Effector memory CD4-positive, alpha-beta T cell (primary cell): ENCODE measurements at regions not wholly inside any gene's neighbourhood (a gene's known extent, or its start where the extent isn't known, plus 50 kb on each side); places are given as distances from the start of the nearest gene placed in this dataset.

ENCODE experiments used
- DNase-seq, 3 donors: peaks; one replicate each; pipeline ENCODE4 v3.0.0-alpha.2; 2020
- H3K27ac ChIP-seq: 2 replicates; pipeline ENCODE4 v1.7.0; 2013; ENCODE audit warnings: mild to moderate bottlenecking, low read length, moderate library complexity; ENCODE audit not compliant: insufficient read depth, poor library complexity, severe bottlenecking
- H3K27me3 ChIP-seq: replicated peaks from 2 replicates; pipeline ENCODE4 v1.7.0; 2013; ENCODE audit warnings: mild to moderate bottlenecking, low read length; ENCODE audit not compliant: insufficient read depth, control insufficient read depth, poor library complexity, severe bottlenecking
- H3K36me3 ChIP-seq: 2 replicates; pipeline ENCODE4 v1.7.0; 2013; ENCODE audit warnings: mild to moderate bottlenecking, low read length, moderate library complexity; ENCODE audit not compliant: control insufficient read depth, insufficient read depth
- H3K4me1 ChIP-seq: 2 replicates; pipeline ENCODE4 v1.7.0; 2013; ENCODE audit warnings: low read length, mild to moderate bottlenecking; ENCODE audit not compliant: control insufficient read depth, insufficient read depth, poor library complexity, severe bottlenecking
- H3K4me3 ChIP-seq: 2 replicates; pipeline ENCODE4 v1.7.0; 2013; ENCODE audit warnings: low read length, low read depth, mild to moderate bottlenecking; ENCODE audit not compliant: insufficient read depth, poor library complexity, severe bottlenecking
- H3K9me3 ChIP-seq: 2 replicates; pipeline ENCODE4 v1.7.0; 2013; ENCODE audit warnings: mild to moderate bottlenecking, low read length, moderate library complexity; ENCODE audit not compliant: control insufficient read depth

DNA sequence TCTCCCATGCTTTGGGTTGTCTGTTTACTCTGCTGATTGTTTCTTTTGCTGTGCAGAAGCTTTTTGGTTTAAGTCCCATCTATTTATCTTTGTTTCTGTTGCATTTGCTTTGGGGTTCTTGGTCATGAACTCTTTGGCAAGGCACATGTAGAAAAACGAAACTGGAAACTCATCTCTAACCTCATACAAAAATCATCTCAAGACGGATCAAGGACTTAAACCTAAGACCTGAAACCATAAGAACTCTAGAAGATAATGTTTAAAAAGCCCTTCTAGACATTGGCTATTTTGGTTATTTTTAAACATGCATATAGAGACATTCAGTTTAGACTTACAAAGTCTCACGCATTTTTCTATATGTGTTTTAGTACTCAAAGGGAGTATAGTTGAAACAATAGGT, 1164.3 kb upstream of the GYPC start:
- no peak for DNase-seq
- Histone ChIP-seq H3K4me1 (no peaks in the 10 kb centered on the region), H3K4me3 (no peak overlapping the region), H3K27ac (no peak overlapping the region), H3K27me3 (no peaks in the 10 kb centered on the region), H3K9me3 (no peaks in the 10 kb centered on the region), H3K36me3 (no peaks in the 10 kb centered on the region)

DNA sequence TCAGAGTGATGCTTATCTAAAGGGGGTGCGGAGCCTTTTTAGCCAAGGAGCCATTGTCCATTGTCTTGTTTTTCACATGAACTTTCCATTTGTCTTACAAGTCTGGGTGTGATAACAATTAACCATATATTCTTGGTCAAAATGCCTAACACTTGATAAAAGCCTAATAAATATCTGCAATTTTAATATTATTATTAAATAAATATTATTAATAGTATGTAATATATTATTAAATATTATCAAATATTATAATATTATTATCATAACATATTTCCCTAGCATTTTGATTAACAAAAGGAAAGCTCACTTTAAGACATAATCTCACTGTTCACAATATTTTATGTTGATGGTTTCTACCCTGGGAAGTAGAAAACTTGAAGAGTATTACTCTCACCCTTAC, 1143.6 kb upstream of the GYPC start:
- Histone ChIP-seq H3K9me3 (no peaks in the 10 kb centered on the region), H3K27me3 (no peaks in the 10 kb centered on the region), H3K4me3 (no peak overlapping the region), H3K4me1 (no peaks in the 10 kb centered on the region), H3K27ac (no peak overlapping the region), H3K36me3 (no peaks in the 10 kb centered on the region)
- DNase-seq = no peak

DNA sequence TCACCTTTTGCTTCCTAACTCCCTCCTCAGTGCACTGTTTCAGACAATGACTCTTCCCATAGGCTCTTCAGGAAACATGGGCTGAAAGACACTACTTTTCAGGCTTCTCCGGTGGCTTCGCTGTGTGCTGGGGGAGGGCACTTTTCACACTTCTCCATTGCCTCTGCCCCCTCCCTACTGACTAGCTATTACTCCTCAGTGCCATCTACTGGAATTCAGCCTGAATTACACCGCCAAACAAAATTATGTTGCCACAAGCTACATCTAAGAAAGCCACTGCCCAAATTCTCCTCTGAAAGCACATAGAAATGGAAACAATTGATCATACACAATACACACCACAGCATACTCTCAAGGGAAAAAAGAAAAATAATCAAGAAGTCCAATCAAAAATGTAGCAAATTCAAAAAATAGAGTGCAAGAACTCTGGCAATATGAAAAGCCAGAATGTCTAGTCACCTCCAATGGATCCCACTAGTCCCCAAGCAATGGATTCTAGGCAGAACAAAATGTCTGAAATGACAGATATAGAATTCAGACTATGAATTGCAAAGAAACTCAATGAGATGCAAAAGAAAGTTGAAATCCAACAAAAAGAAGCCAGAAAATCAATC, 1139.4 kb upstream of the GYPC start:
- no peak overlapping the region for H3K27ac ChIP-seq
- H3K9me3 ChIP-seq = no peaks in the 10 kb centered on the region
- H3K4me1 ChIP-seq = no peaks in the 10 kb centered on the region
- no peak overlapping the region for H3K4me3 ChIP-seq
- H3K36me3 ChIP-seq = no peaks in the 10 kb centered on the region
- DNase-seq = no peak
- no peaks in the 10 kb centered on the region for H3K27me3 ChIP-seq

DNA sequence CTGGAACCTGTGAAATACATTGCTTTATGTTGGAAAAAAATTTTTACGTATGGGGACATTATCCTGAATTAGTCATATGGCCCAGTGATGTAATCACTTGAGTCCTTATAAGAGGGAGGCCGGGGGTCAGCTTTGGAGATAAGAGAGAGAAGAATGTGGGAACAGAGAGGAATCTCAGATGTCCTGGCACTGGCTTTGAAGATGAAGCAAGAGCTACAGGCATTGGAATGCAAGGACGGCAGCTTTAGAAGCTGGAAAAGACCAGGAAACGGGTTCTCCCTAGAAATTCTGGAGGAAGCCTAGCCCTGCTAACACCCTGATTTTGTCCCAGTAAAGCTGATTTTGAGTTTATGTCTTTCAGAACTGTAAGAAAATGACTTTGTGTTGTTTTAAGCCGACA, 1129.9 kb upstream of the GYPC start:
- H3K27me3 ChIP-seq = no peaks in the 10 kb centered on the region
- no peaks in the 10 kb centered on the region for H3K36me3 ChIP-seq
- no peaks in the 10 kb centered on the region for H3K4me1 ChIP-seq
- DNase-seq = no peak
- no peak overlapping the region for H3K27ac ChIP-seq
- H3K9me3 ChIP-seq = no peaks in the 10 kb centered on the region
- no peak overlapping the region for H3K4me3 ChIP-seq

DNA sequence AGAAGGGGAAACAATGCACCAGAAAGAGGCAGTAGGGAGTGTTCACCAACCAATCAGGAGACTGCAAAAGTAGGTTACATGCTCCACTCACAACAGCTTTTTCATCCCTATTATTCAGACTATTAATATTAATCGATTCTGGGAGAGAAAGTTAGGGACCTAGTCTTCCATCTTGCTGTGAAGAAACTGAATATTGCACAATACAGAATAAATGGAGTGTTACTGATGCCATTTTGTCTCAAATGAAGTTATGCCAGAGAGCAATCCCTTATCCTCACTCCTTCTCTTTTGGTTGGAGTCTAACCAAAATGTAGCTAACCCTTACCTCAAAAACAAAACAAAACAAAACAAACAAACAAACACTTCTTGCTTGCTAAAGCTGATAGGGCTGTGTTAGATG, 1120.9 kb upstream of the GYPC start:
- Histone ChIP-seq H3K4me1 (no peaks in the 10 kb centered on the region), H3K27me3 (no peaks in the 10 kb centered on the region), H3K27ac (no peak overlapping the region), H3K9me3 (no peaks in the 10 kb centered on the region), H3K36me3 (no peaks in the 10 kb centered on the region), H3K4me3 (no peak overlapping the region)
- DNase-seq = no peak

DNA sequence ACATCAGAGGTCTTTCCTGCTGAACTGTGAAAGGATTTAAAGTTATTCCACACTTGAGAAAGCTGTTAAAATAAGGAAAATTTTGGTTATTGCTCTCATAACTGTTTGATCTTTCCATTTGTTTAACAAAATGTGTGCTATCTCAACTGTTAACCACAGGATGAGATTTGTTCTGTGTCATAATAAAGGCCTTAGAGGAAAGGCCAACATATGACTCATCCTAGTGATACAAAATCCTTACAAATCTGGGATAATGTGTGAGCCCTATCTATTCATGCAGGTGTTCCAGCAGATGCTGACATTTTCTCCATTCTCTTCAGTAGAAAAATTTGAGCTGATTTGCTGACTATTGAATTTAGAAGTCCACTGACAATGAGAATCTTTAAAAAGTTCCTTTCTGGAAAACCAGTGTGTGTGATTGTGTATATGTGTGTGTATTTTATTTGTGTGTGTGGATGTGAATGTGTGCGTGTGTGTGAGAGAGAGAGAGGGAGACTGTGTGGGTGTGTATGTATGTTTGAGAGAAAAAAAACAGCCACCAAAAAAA, 1111.9 kb upstream of the GYPC start:
- no peaks in the 10 kb centered on the region for H3K36me3 ChIP-seq
- H3K9me3 ChIP-seq = no peaks in the 10 kb centered on the region
- H3K27me3 ChIP-seq = no peaks in the 10 kb centered on the region
- no peak for DNase-seq
- no peaks in the 10 kb centered on the region for H3K4me1 ChIP-seq
- H3K4me3 ChIP-seq = no peak overlapping the region
- H3K27ac ChIP-seq = no peak overlapping the region

DNA sequence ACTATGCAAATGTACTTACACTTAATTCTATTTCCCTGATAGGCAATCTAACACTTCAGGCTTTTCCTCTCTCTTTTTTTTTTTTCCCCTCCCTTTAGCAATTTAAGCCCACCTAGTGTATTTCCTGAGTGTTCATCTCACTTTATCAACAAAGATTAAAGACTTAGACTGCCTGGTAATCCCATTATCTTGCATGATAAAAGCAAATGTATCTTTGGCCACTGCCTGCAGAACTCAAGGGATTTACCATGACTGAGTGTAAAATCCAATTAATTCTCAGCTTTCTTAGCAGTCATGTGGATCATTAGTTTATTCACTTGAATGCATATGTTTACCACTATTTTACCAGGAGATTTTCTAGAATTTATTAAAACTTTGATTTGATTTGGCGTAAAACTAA, 1102.2 kb upstream of the GYPC start:
- no peak for DNase-seq
- Histone ChIP-seq H3K4me3 (no peak overlapping the region), H3K36me3 (no peaks in the 10 kb centered on the region), H3K27me3 (no peaks in the 10 kb centered on the region), H3K4me1 (no peaks in the 10 kb centered on the region), H3K27ac (no peak overlapping the region), H3K9me3 (no peaks in the 10 kb centered on the region)

DNA sequence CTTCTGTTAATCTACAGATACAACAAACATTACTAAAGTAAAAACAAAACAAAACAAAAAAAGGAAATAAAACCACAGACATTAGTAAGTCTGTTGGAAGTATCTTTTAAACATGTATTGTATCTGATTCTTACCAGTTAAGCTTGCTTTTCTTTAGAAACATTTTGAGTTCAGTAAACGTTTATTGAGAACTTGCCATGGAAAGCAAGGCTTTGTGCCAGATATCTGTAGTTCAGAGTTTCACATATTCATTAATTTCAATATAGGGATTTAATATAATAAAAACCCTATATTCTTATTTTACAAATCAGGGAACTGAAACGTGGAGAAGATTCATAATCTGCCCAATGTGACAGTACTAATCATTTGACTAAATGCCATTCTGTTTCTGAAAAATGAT, 1101.0 kb upstream of the GYPC start:
- no peaks in the 10 kb centered on the region for H3K27me3 ChIP-seq
- no peaks in the 10 kb centered on the region for H3K36me3 ChIP-seq
- H3K4me1 ChIP-seq = no peaks in the 10 kb centered on the region
- no peak overlapping the region for H3K27ac ChIP-seq
- H3K9me3 ChIP-seq = no peaks in the 10 kb centered on the region
- no peak for DNase-seq
- H3K4me3 ChIP-seq = no peak overlapping the region

DNA sequence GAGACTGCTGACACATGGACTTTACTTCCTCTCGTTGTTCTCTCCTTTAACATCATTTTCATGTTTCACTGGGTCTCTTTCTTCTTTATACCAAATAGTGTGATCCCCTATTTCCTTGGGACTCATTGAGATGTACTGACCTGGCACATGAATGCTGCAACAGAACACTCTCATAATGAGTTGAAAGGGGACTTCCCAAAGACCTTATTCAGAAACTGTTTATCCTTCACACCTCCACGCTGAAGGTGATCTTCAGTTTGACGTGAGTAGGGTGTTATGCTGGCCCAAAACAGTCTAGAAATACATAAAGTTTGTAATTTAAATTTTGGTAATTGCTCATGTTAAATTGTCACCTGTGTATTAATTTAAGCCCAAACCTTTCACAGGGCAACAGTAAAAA, 1096.8 kb upstream of the GYPC start:
- Histone ChIP-seq H3K27ac (no peak overlapping the region), H3K9me3 (no peaks in the 10 kb centered on the region), H3K27me3 (no peaks in the 10 kb centered on the region), H3K36me3 (no peaks in the 10 kb centered on the region), H3K4me1 (no peaks in the 10 kb centered on the region), H3K4me3 (no peak overlapping the region)
- DNase-seq = no peak

DNA sequence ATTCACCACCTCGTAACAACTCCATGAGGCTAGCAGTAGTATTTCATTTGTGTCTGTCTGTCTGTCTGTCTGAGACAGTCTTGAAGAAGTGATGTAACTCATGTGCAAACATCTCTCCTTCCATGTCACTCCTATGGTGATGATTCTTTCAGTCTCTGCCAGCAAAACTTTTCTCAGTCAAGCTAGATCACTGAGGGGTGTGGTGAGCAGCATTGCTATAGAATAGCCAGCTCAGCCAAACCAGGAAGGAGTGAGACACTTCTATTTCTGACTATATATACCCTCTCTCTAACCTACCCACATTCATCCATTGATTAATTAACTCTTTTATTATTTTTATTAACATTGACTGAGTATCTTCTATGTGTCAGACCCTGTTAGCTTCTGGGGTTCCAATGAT, 1095.1 kb upstream of the GYPC start:
- no peak for DNase-seq
- Histone ChIP-seq H3K9me3 (no peaks in the 10 kb centered on the region), H3K36me3 (no peaks in the 10 kb centered on the region), H3K27ac (no peak overlapping the region), H3K4me3 (no peak overlapping the region), H3K4me1 (no peaks in the 10 kb centered on the region), H3K27me3 (no peaks in the 10 kb centered on the region)
